GM23248 (cell line): ENCODE measurements at regions not wholly inside any gene's neighbourhood (a gene's known extent, or its start where the extent isn't known, plus 50 kb on each side); places are given as distances from the start of the nearest gene placed in this dataset.
A peak's percentile ranks its signal among the peaks of the same experiment; 100 is the strongest.

Experiments
- DNase-seq: peaks from one replicate; pipeline ENCODE4 v3.0.0-alpha.2; 2015
- H2AFZ ChIP-seq: fragments of 200-600 bp; sonication (generic); 2 replicates; pipeline ENCODE4 v1.6.1; 2016; ENCODE audit warnings: antibody characterized with exemption
- H3F3A ChIP-seq: fragments of 200-600 bp; sonication (generic); 2 replicates; pipeline ENCODE4 v1.6.1; 2016; ENCODE audit warnings: mild to moderate bottlenecking, antibody characterized with exemption, mixed run types; ENCODE audit not compliant: insufficient read depth
- H3K27ac ChIP-seq: fragments of 200-600 bp; sonication (generic); 2 replicates; pipeline ENCODE4 v1.5.1; 2016; ENCODE audit warnings: mild to moderate bottlenecking
- H3K27me3 ChIP-seq: fragments of 200-600 bp; sonication (generic); replicated peaks from 2 replicates; pipeline ENCODE4 v1.6.1; 2016; ENCODE audit warnings: mild to moderate bottlenecking; ENCODE audit not compliant: insufficient read depth
- H3K36me3 ChIP-seq: fragments of 200-600 bp; sonication (generic); 2 replicates; pipeline ENCODE4 v1.6.1; 2016; ENCODE audit warnings: low read depth, mild to moderate bottlenecking
- H3K4me1 ChIP-seq: fragments of 200-600 bp; sonication (generic); 2 replicates; pipeline ENCODE4 v1.6.1; 2016; ENCODE audit warnings: mild to moderate bottlenecking; ENCODE audit not compliant: insufficient read depth
- H3K4me2 ChIP-seq: fragments of 200-600 bp; sonication (generic); one replicate; pipeline ENCODE4 v1.6.1; 2016; ENCODE audit warnings: mild to moderate bottlenecking; ENCODE audit not compliant: unreplicated experiment
- H3K4me3 ChIP-seq: fragments of 200-600 bp; sonication (generic); 2 replicates; pipeline ENCODE4 v1.5.1; 2016; ENCODE audit warnings: mild to moderate bottlenecking
- H3K79me2 ChIP-seq: fragments of 200-600 bp; sonication (generic); 2 replicates; pipeline ENCODE4 v1.6.1; 2016; ENCODE audit warnings: mild to moderate bottlenecking; ENCODE audit not compliant: insufficient read depth
- H3K9ac ChIP-seq: fragments of 200-600 bp; sonication (generic); 2 replicates; pipeline ENCODE4 v1.6.1; 2016; ENCODE audit warnings: mild to moderate bottlenecking
- H3K9me2 ChIP-seq: fragments of 200-600 bp; sonication (generic); 2 replicates; pipeline ENCODE4 v1.6.1; 2016; ENCODE audit warnings: mixed run types, mild to moderate bottlenecking, moderate library complexity; ENCODE audit not compliant: insufficient read depth
- H3K9me3 ChIP-seq: fragments of 200-600 bp; sonication (generic); one replicate; pipeline ENCODE4 v1.6.1; 2017; ENCODE audit warnings: low read depth
- H4K20me1 ChIP-seq: fragments of 200-600 bp; sonication (generic); 2 replicates; pipeline ENCODE4 v1.6.0; 2016; ENCODE audit not compliant: insufficient read depth
- EZH2 ChIP-seq: fragments of 200-600 bp; sonication (generic); IDR thresholded peaks from 2 replicates; pipeline ENCODE4 v1.6.1; 2018; ENCODE audit warnings: antibody characterized with exemption, mild to moderate bottlenecking; ENCODE audit not compliant: insufficient read depth, poor library complexity, severe bottlenecking
- EZH2phosphoT487 ChIP-seq: fragments of 200-600 bp; sonication (generic); IDR thresholded peaks from 2 replicates; pipeline ENCODE4 v1.6.1; 2018; ENCODE audit warnings: antibody characterized with exemption, moderate library complexity, mild to moderate bottlenecking, low read depth; ENCODE audit not compliant: insufficient read depth
- WGBS, 2 experiments: methylation state at CpG; one replicate each; pipeline ENCODE4 v1.1.6; 2015 to 2017; ENCODE audit warnings: low lambda C conversion rate in 2 of 2, low coverage in 1 of 2; ENCODE audit errors: missing lambda C conversion rate in 2 of 2; 5-methylcytosine and 5-hydroxymethylcytosine counted together
- in situ Hi-C: fragments of 300-500 bp; cut with MboI; formaldehyde crosslinking; loops from 2 replicates; pipeline ENCODE4 v1.15.0; 2020

DNA sequence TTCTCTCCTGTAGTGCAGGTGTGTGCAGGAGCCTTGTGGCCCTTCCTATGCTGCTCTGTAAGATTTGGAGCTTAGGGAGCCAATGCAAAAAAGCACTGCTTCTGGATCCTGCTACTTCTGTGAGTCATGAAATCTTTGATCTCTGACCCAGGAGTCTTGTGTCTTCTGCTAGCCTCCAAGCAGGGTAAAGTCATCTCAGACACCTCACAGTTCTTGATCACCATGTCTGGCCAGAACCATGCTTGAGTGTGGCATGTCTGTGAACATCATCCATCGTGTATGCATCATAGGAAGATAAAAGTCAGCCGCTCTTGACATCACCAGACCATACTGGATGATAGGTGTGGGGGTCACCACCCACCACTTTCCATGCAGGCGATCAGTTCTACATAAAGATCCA, 247.8 kb downstream of the RPLP1 start:
- no peaks in the 10 kb centered on the region for H3K79me2 ChIP-seq

GRCh38 chr15:69701198-69701597, 248.6 kb downstream of the RPLP1 start:
- Histone ChIP-seq H3K4me3 (no peak overlapping the region), H3K36me3 (no peaks in the 10 kb centered on the region), H3K79me2 (no peaks in the 10 kb centered on the region), H2AFZ (no peak overlapping the region), H3K4me1 (peaks cover 12% of the 10 kb centered on the region), H3K9me3 (no peaks in the 10 kb centered on the region), H3F3A (peaks cover 10% of the 10 kb centered on the region; the same call in 1 of the 2 replicates), H4K20me1 (no peaks in the 10 kb centered on the region), H3K27ac (no peak overlapping the region), H3K9ac (no peak overlapping the region), H3K27me3 (peaks cover 25% of the 10 kb centered on the region), H3K9me2 (no peaks in the 10 kb centered on the region), H3K4me2 (no peak overlapping the region)
- TF ChIP-seq EZH2phosphoT487: no peak
- DNase-seq: no peak
- in situ Hi-C loops: no loop called here
- WGBS, 2 experiments: 50 to 62% methylated on average over 3 of the region's 3 CpGs

More for the DNA sequence above, 247.8 kb downstream of the RPLP1 start:
- H3K4me2 ChIP-seq: no peak overlapping the region
- no peak overlapping the region for H2AFZ ChIP-seq
- no peak overlapping the region for H3K4me3 ChIP-seq
- no peaks in the 10 kb centered on the region for H3K9me3 ChIP-seq
- peaks cover 10% of the 10 kb centered on the region; the same call in 1 of the 2 replicates for H3F3A ChIP-seq
- DNase-seq: no peak
- TF ChIP-seq EZH2phosphoT487: no peak
- no peak for TF ChIP-seq EZH2
- H3K4me1 ChIP-seq: peaks cover 12% of the 10 kb centered on the region
- H3K27ac ChIP-seq: no peak overlapping the region
- no peaks in the 10 kb centered on the region for H4K20me1 ChIP-seq
- H3K27me3 ChIP-seq: peaks cover 31% of the 10 kb centered on the region
- H3K9me2 ChIP-seq: no peaks in the 10 kb centered on the region
- H3K9ac ChIP-seq: no peak overlapping the region
- in situ Hi-C loops: no loop called here
- 57 to 58% methylated on average over 3 of the region's 3 CpGs for WGBS, 2 experiments
- H3K36me3 ChIP-seq: no peaks in the 10 kb centered on the region

GRCh38 chr15:69703532-69704187, 251.0 kb downstream of the RPLP1 start:
- H2AFZ ChIP-seq: no peak overlapping the region
- H3K9me3 ChIP-seq: no peaks in the 10 kb centered on the region
- no peak overlapping the region for H3K4me2 ChIP-seq
- no peak overlapping the region for H3K27ac ChIP-seq
- peaks cover 10% of the 10 kb centered on the region; the same call in 1 of the 2 replicates for H3F3A ChIP-seq
- H3K9ac ChIP-seq: no peak overlapping the region
- in situ Hi-C loops: no loop called here
- peaks cover 12% of the 10 kb centered on the region for H3K4me1 ChIP-seq
- H3K27me3 ChIP-seq: peaks cover under 1% of the 10 kb centered on the region; the same call in 1 of the 2 replicates
- H3K4me3 ChIP-seq: no peak overlapping the region
- TF ChIP-seq EZH2: no peak
- no peak for TF ChIP-seq EZH2phosphoT487
- WGBS, 2 experiments: 27 to 29% methylated on average over 9 of the region's 9 CpGs
- H3K79me2 ChIP-seq: no peaks in the 10 kb centered on the region
- no peak for DNase-seq
- H3K9me2 ChIP-seq: no peaks in the 10 kb centered on the region
- H3K36me3 ChIP-seq: no peaks in the 10 kb centered on the region
- H4K20me1 ChIP-seq: no peaks in the 10 kb centered on the region

DNA sequence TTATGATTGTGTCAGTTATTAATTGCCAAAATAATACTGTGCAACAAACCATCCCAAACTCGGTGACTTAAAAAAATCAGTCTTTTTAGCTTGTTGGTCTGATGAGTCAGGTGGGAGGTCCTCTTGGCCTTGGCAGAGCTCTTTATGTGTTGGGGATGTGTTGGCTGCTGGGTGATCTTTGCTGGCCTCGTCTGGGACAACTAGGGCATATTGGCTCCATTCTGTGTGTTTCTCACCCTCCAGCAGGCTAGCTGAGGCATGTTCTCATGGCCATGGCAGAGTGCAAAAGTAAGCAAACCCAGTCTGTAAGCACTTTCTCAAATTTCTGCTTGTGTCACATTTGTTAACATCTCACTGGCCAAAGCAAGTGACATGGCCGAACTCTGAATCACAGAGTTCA, 251.6 kb downstream of the RPLP1 start:
- Histone ChIP-seq H4K20me1 (no peaks in the 10 kb centered on the region), H3K9me2 (no peaks in the 10 kb centered on the region), H3F3A (peaks cover 10% of the 10 kb centered on the region; the same call in 1 of the 2 replicates), H3K9ac (no peak overlapping the region), H2AFZ (no peak overlapping the region), H3K79me2 (no peaks in the 10 kb centered on the region), H3K27me3 (no peaks in the 10 kb centered on the region), H3K4me1 (peaks cover 12% of the 10 kb centered on the region), H3K27ac (no peak overlapping the region), H3K4me3 (no peak overlapping the region), H3K4me2 (no peak overlapping the region), H3K36me3 (no peaks in the 10 kb centered on the region), H3K9me3 (no peaks in the 10 kb centered on the region)
- in situ Hi-C loops: no loop called here
- 29% methylated on average over 3 of the region's 3 CpGs for WGBS, 2 experiments
- DNase-seq: peak; percentile 67
- TF ChIP-seq EZH2phosphoT487 (no peak), EZH2 (no peak)

GRCh38 chr15:69704700-69705099, 252.1 kb downstream of the RPLP1 start:
- Histone ChIP-seq H2AFZ (no peak overlapping the region), H3K4me3 (no peak overlapping the region), H3K4me2 (no peak overlapping the region), H3F3A (peaks cover 10% of the 10 kb centered on the region; the same call in 1 of the 2 replicates), H3K4me1 (peaks cover 12% of the 10 kb centered on the region), H3K27ac (no peak overlapping the region), H3K9me2 (no peaks in the 10 kb centered on the region), H3K9ac (no peak overlapping the region), H3K79me2 (no peaks in the 10 kb centered on the region), H3K36me3 (no peaks in the 10 kb centered on the region), H4K20me1 (no peaks in the 10 kb centered on the region), H3K9me3 (no peaks in the 10 kb centered on the region), H3K27me3 (0 out of 2 replicates have a peak, but pooled peaks cover 3% of the 10 kb centered on the region)
- peak; percentile 29 for DNase-seq
- in situ Hi-C loops: no loop called here
- TF ChIP-seq EZH2phosphoT487: no peak
- TF ChIP-seq EZH2: no peak
- WGBS, 2 experiments: 57 to 63% methylated on average over 4 of the region's 4 CpGs
